ENCODE measurements at regions not wholly inside any gene's neighbourhood (a gene's known extent, or its start where the extent isn't known, plus 50 kb on each side); places are given as distances from the start of the nearest gene placed in this dataset.

- Histone ChIP-seq H3K27me3 (ENCODE audit: low read depth, low read length) (no peaks in the 10 kb centered on the region), H3K4me1 (ENCODE audit: control insufficient read depth in 1 of 2, insufficient read depth in 2 of 2, low read length in 2 of 2) (no peaks in the 10 kb centered on the region), H3K9me3 (ENCODE audit: control insufficient read depth in 1 of 2, low read length in 2 of 2) (no peaks in the 10 kb centered on the region), H3K36me3 (ENCODE audit: control insufficient read depth in 1 of 2, insufficient read depth in 2 of 2, low read length in 2 of 2) (no peaks in the 10 kb centered on the region), H3K4me3 (ENCODE audit: low read depth in 1 of 2, low read length in 2 of 2) (no peak overlapping the region), H3K27ac (ENCODE audit: low read length) (no peak overlapping the region)
Measured at GRCh38 chr10:58970160-58970915, 206.1 kb upstream of the PHYHIPL start.

GRCh38 chr10:58971211-58971610 lies 205.2 kb upstream of the PHYHIPL start:
- no peaks in the 10 kb centered on the region for H3K36me3 ChIP-seq (ENCODE audit: control insufficient read depth in 1 of 2, insufficient read depth in 2 of 2, low read length in 2 of 2)
- H3K9me3 ChIP-seq (ENCODE audit: control insufficient read depth in 1 of 2, low read length in 2 of 2) = no peaks in the 10 kb centered on the region
- H3K4me1 ChIP-seq (ENCODE audit: control insufficient read depth in 1 of 2, insufficient read depth in 2 of 2, low read length in 2 of 2) = no peaks in the 10 kb centered on the region
- H3K4me3 ChIP-seq (ENCODE audit: low read depth in 1 of 2, low read length in 2 of 2) = no peak overlapping the region
- no peaks in the 10 kb centered on the region for H3K27me3 ChIP-seq (ENCODE audit: low read depth, low read length)
- no peak overlapping the region for H3K27ac ChIP-seq (ENCODE audit: low read length)

- H3K36me3 ChIP-seq (ENCODE audit: control insufficient read depth in 1 of 2, insufficient read depth in 2 of 2, low read length in 2 of 2) = no peaks in the 10 kb centered on the region
- no peaks in the 10 kb centered on the region for H3K9me3 ChIP-seq (ENCODE audit: control insufficient read depth in 1 of 2, low read length in 2 of 2)
- H3K27ac ChIP-seq (ENCODE audit: low read length) = no peak overlapping the region
- H3K27me3 ChIP-seq (ENCODE audit: low read depth, low read length) = no peaks in the 10 kb centered on the region
- no peaks in the 10 kb centered on the region for H3K4me1 ChIP-seq (ENCODE audit: control insufficient read depth in 1 of 2, insufficient read depth in 2 of 2, low read length in 2 of 2)
- no peak overlapping the region for H3K4me3 ChIP-seq (ENCODE audit: low read depth in 1 of 2, low read length in 2 of 2)
Measured at GRCh38 chr10:58971796-58972491, 204.5 kb upstream of the PHYHIPL start.

- no peaks in the 10 kb centered on the region for H3K36me3 ChIP-seq (ENCODE audit: control insufficient read depth in 1 of 2, insufficient read depth in 2 of 2, low read length in 2 of 2)
- H3K27me3 ChIP-seq (ENCODE audit: low read depth, low read length) = no peaks in the 10 kb centered on the region
- no peaks in the 10 kb centered on the region for H3K9me3 ChIP-seq (ENCODE audit: control insufficient read depth in 1 of 2, low read length in 2 of 2)
- no peaks in the 10 kb centered on the region for H3K4me1 ChIP-seq (ENCODE audit: control insufficient read depth in 1 of 2, insufficient read depth in 2 of 2, low read length in 2 of 2)
- no peak overlapping the region for H3K4me3 ChIP-seq (ENCODE audit: low read depth in 1 of 2, low read length in 2 of 2)
- H3K27ac ChIP-seq (ENCODE audit: low read length) = no peak overlapping the region
Measured at GRCh38 chr10:58972576-58973234, 203.7 kb upstream of the PHYHIPL start.

- no peak overlapping the region for H3K4me3 ChIP-seq (ENCODE audit: low read depth in 1 of 2, low read length in 2 of 2)
- H3K4me1 ChIP-seq (ENCODE audit: control insufficient read depth in 1 of 2, insufficient read depth in 2 of 2, low read length in 2 of 2) = no peaks in the 10 kb centered on the region
- no peak overlapping the region for H3K27ac ChIP-seq (ENCODE audit: low read length)
- H3K27me3 ChIP-seq (ENCODE audit: low read depth, low read length) = no peaks in the 10 kb centered on the region
- H3K9me3 ChIP-seq (ENCODE audit: control insufficient read depth in 1 of 2, low read length in 2 of 2) = no peaks in the 10 kb centered on the region
- H3K36me3 ChIP-seq (ENCODE audit: control insufficient read depth in 1 of 2, insufficient read depth in 2 of 2, low read length in 2 of 2) = no peaks in the 10 kb centered on the region
Measured at GRCh38 chr10:58973235-58973595, 203.2 kb upstream of the PHYHIPL start.

GRCh38 chr10:58976254-58976653 lies 200.2 kb upstream of the PHYHIPL start:
- no peak overlapping the region for H3K27ac ChIP-seq (ENCODE audit: low read length)
- no peaks in the 10 kb centered on the region for H3K36me3 ChIP-seq (ENCODE audit: control insufficient read depth in 1 of 2, insufficient read depth in 2 of 2, low read length in 2 of 2)

GRCh38 chr10:58979711-58980110 lies 196.7 kb upstream of the PHYHIPL start:
- Histone ChIP-seq H3K4me1 (ENCODE audit: control insufficient read depth in 1 of 2, insufficient read depth in 2 of 2, low read length in 2 of 2) (no peaks in the 10 kb centered on the region), H3K9me3 (ENCODE audit: control insufficient read depth in 1 of 2, low read length in 2 of 2) (no peaks in the 10 kb centered on the region), H3K27ac (ENCODE audit: low read length) (no peak overlapping the region), H3K4me3 (ENCODE audit: low read depth in 1 of 2, low read length in 2 of 2) (no peak overlapping the region), H3K36me3 (ENCODE audit: control insufficient read depth in 1 of 2, insufficient read depth in 2 of 2, low read length in 2 of 2) (no peaks in the 10 kb centered on the region), H3K27me3 (ENCODE audit: low read depth, low read length) (no peaks in the 10 kb centered on the region)

More at GRCh38 chr10:58976254-58976653, 200.2 kb upstream of the PHYHIPL start:
- Histone ChIP-seq H3K4me3 (ENCODE audit: low read depth in 1 of 2, low read length in 2 of 2) (no peak overlapping the region), H3K9me3 (ENCODE audit: control insufficient read depth in 1 of 2, low read length in 2 of 2) (no peaks in the 10 kb centered on the region), H3K27me3 (ENCODE audit: low read depth, low read length) (no peaks in the 10 kb centered on the region), H3K4me1 (ENCODE audit: control insufficient read depth in 1 of 2, insufficient read depth in 2 of 2, low read length in 2 of 2) (no peaks in the 10 kb centered on the region)

GRCh38 chr10:58980826-58981415 lies 195.5 kb upstream of the PHYHIPL start:
- no peaks in the 10 kb centered on the region for H3K9me3 ChIP-seq (ENCODE audit: control insufficient read depth in 1 of 2, low read length in 2 of 2)
- H3K36me3 ChIP-seq (ENCODE audit: control insufficient read depth in 1 of 2, insufficient read depth in 2 of 2, low read length in 2 of 2) = no peaks in the 10 kb centered on the region
- H3K27ac ChIP-seq (ENCODE audit: low read length) = no peak overlapping the region
- H3K4me3 ChIP-seq (ENCODE audit: low read depth in 1 of 2, low read length in 2 of 2) = no peak overlapping the region
- no peaks in the 10 kb centered on the region for H3K27me3 ChIP-seq (ENCODE audit: low read depth, low read length)
- H3K4me1 ChIP-seq (ENCODE audit: control insufficient read depth in 1 of 2, insufficient read depth in 2 of 2, low read length in 2 of 2) = no peaks in the 10 kb centered on the region

- H3K4me1 ChIP-seq (ENCODE audit: control insufficient read depth in 1 of 2, insufficient read depth in 2 of 2, low read length in 2 of 2) = no peaks in the 10 kb centered on the region
- no peaks in the 10 kb centered on the region for H3K27me3 ChIP-seq (ENCODE audit: low read depth, low read length)
- no peaks in the 10 kb centered on the region for H3K36me3 ChIP-seq (ENCODE audit: control insufficient read depth in 1 of 2, insufficient read depth in 2 of 2, low read length in 2 of 2)
- H3K27ac ChIP-seq (ENCODE audit: low read length) = no peak overlapping the region
- H3K9me3 ChIP-seq (ENCODE audit: control insufficient read depth in 1 of 2, low read length in 2 of 2) = no peaks in the 10 kb centered on the region
- H3K4me3 ChIP-seq (ENCODE audit: low read depth in 1 of 2, low read length in 2 of 2) = no peak overlapping the region
Measured at GRCh38 chr10:58981846-58982245, 194.6 kb upstream of the PHYHIPL start.

GRCh38 chr10:58982470-58983239 lies 193.8 kb upstream of the PHYHIPL start:
- Histone ChIP-seq H3K36me3 (ENCODE audit: control insufficient read depth in 1 of 2, insufficient read depth in 2 of 2, low read length in 2 of 2) (no peaks in the 10 kb centered on the region), H3K4me3 (ENCODE audit: low read depth in 1 of 2, low read length in 2 of 2) (no peak overlapping the region), H3K27me3 (ENCODE audit: low read depth, low read length) (no peaks in the 10 kb centered on the region), H3K9me3 (ENCODE audit: control insufficient read depth in 1 of 2, low read length in 2 of 2) (no peaks in the 10 kb centered on the region), H3K27ac (ENCODE audit: low read length) (no peak overlapping the region), H3K4me1 (ENCODE audit: control insufficient read depth in 1 of 2, insufficient read depth in 2 of 2, low read length in 2 of 2) (no peaks in the 10 kb centered on the region)

GRCh38 chr10:58985216-58985615 lies 191.2 kb upstream of the PHYHIPL start:
- H3K27me3 ChIP-seq (ENCODE audit: low read depth, low read length) = no peaks in the 10 kb centered on the region
- no peak overlapping the region for H3K4me3 ChIP-seq (ENCODE audit: low read depth in 1 of 2, low read length in 2 of 2)
- no peaks in the 10 kb centered on the region for H3K4me1 ChIP-seq (ENCODE audit: control insufficient read depth in 1 of 2, insufficient read depth in 2 of 2, low read length in 2 of 2)
- no peaks in the 10 kb centered on the region for H3K36me3 ChIP-seq (ENCODE audit: control insufficient read depth in 1 of 2, insufficient read depth in 2 of 2, low read length in 2 of 2)
- no peak overlapping the region for H3K27ac ChIP-seq (ENCODE audit: low read length)
- peaks cover 0 to 4% of the 10 kb centered on the region in 2 donors for H3K9me3 ChIP-seq (ENCODE audit: control insufficient read depth in 1 of 2, low read length in 2 of 2)

Data from muscle layer of duodenum (tissue), 2 donors.